ENCODE measurements at regions not wholly inside any gene's neighbourhood (a gene's known extent, or its start where the extent isn't known, plus 50 kb on each side); places are given as distances from the start of the nearest gene placed in this dataset.

- DNase-seq: no peak
Observed at GRCh38 chr4:35106091-35106734, 1138.1 kb downstream of the ARAP2 start.

GRCh38 chr4:35124106-35124505, 1120.2 kb downstream of the ARAP2 start:
- DNase-seq: no peak

- DNase-seq: no peak
Observed at GRCh38 chr4:35125995-35126712, 1118.2 kb downstream of the ARAP2 start.

GRCh38 chr4:35138449-35138848, 1105.9 kb downstream of the ARAP2 start:
- no peak for DNase-seq

- DNase-seq: no peak
Observed at GRCh38 chr4:35147761-35148160, 1096.6 kb downstream of the ARAP2 start.

- peak; percentile 28 for DNase-seq
Observed at GRCh38 chr4:35151816-35152572, 1092.3 kb downstream of the ARAP2 start.

GRCh38 chr4:35163168-35163567, 1081.1 kb downstream of the ARAP2 start:
- DNase-seq: no peak

GRCh38 chr4:35164063-35164462, 1080.3 kb downstream of the ARAP2 start:
- no peak for DNase-seq

GRCh38 chr4:35166466-35166865, 1077.8 kb downstream of the ARAP2 start:
- no peak for DNase-seq

- no peak for DNase-seq
Observed at GRCh38 chr4:35167385-35167784, 1076.9 kb downstream of the ARAP2 start.

GRCh38 chr4:35175487-35175886, 1068.8 kb downstream of the ARAP2 start:
- DNase-seq: no peak

GRCh38 chr4:35175894-35176293, 1068.4 kb downstream of the ARAP2 start:
- DNase-seq: no peak

GRCh38 chr4:35182451-35182850, 1061.9 kb downstream of the ARAP2 start:
- DNase-seq: no peak

- no peak for DNase-seq
Observed at GRCh38 chr4:35189988-35190613, 1054.2 kb downstream of the ARAP2 start.

- DNase-seq: no peak
Observed at GRCh38 chr4:35201403-35201802, 1042.9 kb downstream of the ARAP2 start.

GRCh38 chr4:35216636-35217035, 1027.7 kb downstream of the ARAP2 start:
- DNase-seq: no peak

- no peak for DNase-seq
Observed at GRCh38 chr4:35217331-35217730, 1027.0 kb downstream of the ARAP2 start.

- no peak for DNase-seq
Observed at GRCh38 chr4:35228313-35228712, 1016.0 kb downstream of the ARAP2 start.

- no peak for DNase-seq
Observed at GRCh38 chr4:35229021-35229420, 1015.3 kb downstream of the ARAP2 start.

GRCh38 chr4:35237924-35238323, 1006.4 kb downstream of the ARAP2 start:
- no peak for DNase-seq

GRCh38 chr4:35238793-35239192, 1005.5 kb downstream of the ARAP2 start:
- DNase-seq: no peak

GRCh38 chr4:35246493-35246892, 997.8 kb downstream of the ARAP2 start:
- no peak for DNase-seq

GRCh38 chr4:35247047-35247446, 997.3 kb downstream of the ARAP2 start:
- DNase-seq: no peak

GRCh38 chr4:35250331-35250730, 994.0 kb downstream of the ARAP2 start:
- no peak for DNase-seq
